ENCODE measurements at regions not wholly inside any gene's neighbourhood (a gene's known extent, or its start where the extent isn't known, plus 50 kb on each side); places are given as distances from the start of the nearest gene placed in this dataset.

GRCh38 chr2:173545364-173545763 is 190.7 kb downstream of the CDCA7 start:
- Histone ChIP-seq H3K4me1 (ENCODE audit: insufficient read depth, low read length) (peaks cover 17% of the 10 kb centered on the region; the same call in 1 of the 2 replicates), H3K27me3 (ENCODE audit: low read length) (no peaks in the 10 kb centered on the region), H3K9me3 (ENCODE audit: low read length) (no peaks in the 10 kb centered on the region), H3K4me2 (ENCODE audit: low read length) (0 out of 2 replicates have a peak overlapping the region, but pooled peaks have one; percentile 2), H3K4me3 (ENCODE audit: low read length) (no peak overlapping the region), H3K79me2 (ENCODE audit: low read length) (peaks cover 25% of the 10 kb centered on the region), H2AFZ (ENCODE audit: low read length) (no peak overlapping the region), H3K9me2 (replicated peaks; ENCODE audit: low read length) (no peaks in the 10 kb centered on the region), H3K9ac (ENCODE audit: low read length) (no peak overlapping the region), H3K36me3 (ENCODE audit: low read depth, low read length) (no peaks in the 10 kb centered on the region), H3F3A (ENCODE audit: low read length, unreplicated experiment) (no peaks in the 10 kb centered on the region), H3K27ac (ENCODE audit: low read length) (no peak overlapping the region), H4K20me1 (ENCODE audit: low read length) (no peaks in the 10 kb centered on the region)
- ChIA-PET POLR2A (ENCODE audit: unreplicated experiment) (no interaction called here), CTCF (no interaction called here)
- TF ChIP-seq EZH2 (IDR thresholded peaks at IDR 0.05; ENCODE audit: low read length, unreplicated experiment) (no peak), EZH2phosphoT487 (IDR thresholded peaks at IDR 0.05; ENCODE audit: borderline replicate concordance, low read length) (no peak), CTCF (conservative IDR thresholded peaks at IDR 0.05; ENCODE audit: low read depth, low read length) (no peak)
- BruUV-seq (replicated peaks), result no TSS peak
- intact Hi-C loops (cut with micrococcal nuclease), result no loop called here
- peak; percentile 73 for ATAC-seq
- peak; percentile 43 for DNase-seq

GRCh38 chr2:173547499-173547898 is 192.8 kb downstream of the CDCA7 start:
- Histone ChIP-seq H3K36me3 (ENCODE audit: low read depth, low read length) (no peaks in the 10 kb centered on the region), H3K79me2 (ENCODE audit: low read length) (peaks cover 18% of the 10 kb centered on the region; the same call in 1 of the 2 replicates), H3K4me2 (ENCODE audit: low read length) (no peak overlapping the region), H3K9me3 (ENCODE audit: low read length) (no peaks in the 10 kb centered on the region), H3K4me1 (ENCODE audit: insufficient read depth, low read length) (peaks cover 17% of the 10 kb centered on the region; the same call in 1 of the 2 replicates), H3K4me3 (ENCODE audit: low read length) (no peak overlapping the region), H4K20me1 (ENCODE audit: low read length) (no peaks in the 10 kb centered on the region), H3K9ac (ENCODE audit: low read length) (no peak overlapping the region), H3F3A (ENCODE audit: low read length, unreplicated experiment) (no peaks in the 10 kb centered on the region), H3K9me2 (replicated peaks; ENCODE audit: low read length) (no peaks in the 10 kb centered on the region), H3K27me3 (ENCODE audit: low read length) (no peaks in the 10 kb centered on the region), H3K27ac (ENCODE audit: low read length) (no peak overlapping the region), H2AFZ (ENCODE audit: low read length) (no peak overlapping the region)
- no peak for ATAC-seq
- BruUV-seq (replicated peaks), result no TSS peak
- DNase-seq, result no peak
- CTCF ChIA-PET, result no interaction called here
- TF ChIP-seq CTCF (conservative IDR thresholded peaks at IDR 0.05; ENCODE audit: low read depth, low read length) (no peak), EZH2phosphoT487 (IDR thresholded peaks at IDR 0.05; ENCODE audit: borderline replicate concordance, low read length) (no peak), EZH2 (IDR thresholded peaks at IDR 0.05; ENCODE audit: low read length, unreplicated experiment) (no peak)
- intact Hi-C loops (cut with micrococcal nuclease), result no loop called here
- POLR2A ChIA-PET (ENCODE audit: unreplicated experiment), result no interaction called here

- peak; percentile 84 for ATAC-seq
- CTCF ChIA-PET, result no interaction called here
Observed at GRCh38 chr2:173550143-173550542, 195.5 kb downstream of the CDCA7 start.

More at GRCh38 chr2:173550143-173550542, 195.5 kb downstream of the CDCA7 start:
- Histone ChIP-seq H2AFZ (ENCODE audit: low read length) (no peak overlapping the region), H3K9ac (ENCODE audit: low read length) (no peak overlapping the region), H3K36me3 (ENCODE audit: low read depth, low read length) (no peaks in the 10 kb centered on the region), H3K27ac (ENCODE audit: low read length) (no peak overlapping the region), H3K27me3 (ENCODE audit: low read length) (no peaks in the 10 kb centered on the region), H3K4me3 (ENCODE audit: low read length) (no peak overlapping the region), H3K79me2 (ENCODE audit: low read length) (peaks cover 11% of the 10 kb centered on the region; the same call in 1 of the 2 replicates), H4K20me1 (ENCODE audit: low read length) (no peaks in the 10 kb centered on the region), H3K4me2 (ENCODE audit: low read length) (no peak overlapping the region), H3F3A (ENCODE audit: low read length, unreplicated experiment) (no peaks in the 10 kb centered on the region), H3K9me2 (replicated peaks; ENCODE audit: low read length) (no peaks in the 10 kb centered on the region), H3K9me3 (ENCODE audit: low read length) (no peaks in the 10 kb centered on the region), H3K4me1 (ENCODE audit: insufficient read depth, low read length) (peaks cover 22% of the 10 kb centered on the region; the same call in 1 of the 2 replicates)
- DNase-seq, result peak; percentile 63
- no TSS peak for BruUV-seq (replicated peaks)
- no peak for TF ChIP-seq EZH2 (IDR thresholded peaks at IDR 0.05; ENCODE audit: low read length, unreplicated experiment)
- no peak for TF ChIP-seq CTCF (conservative IDR thresholded peaks at IDR 0.05; ENCODE audit: low read depth, low read length)
- no peak for TF ChIP-seq EZH2phosphoT487 (IDR thresholded peaks at IDR 0.05; ENCODE audit: borderline replicate concordance, low read length)
- intact Hi-C loops (cut with micrococcal nuclease), result loop anchor here (10.0 kb wide), 1 partner anchor 95 kb away; no protein-coding TSS in a partner anchor
- POLR2A ChIA-PET (ENCODE audit: unreplicated experiment), result no interaction called here

Measured in PC-3 (cell line).